Type B pancreatic cell (in vitro differentiated cells): ENCODE measurements at regions not wholly inside any gene's neighbourhood (a gene's known extent, or its start where the extent isn't known, plus 50 kb on each side); places are given as distances from the start of the nearest gene placed in this dataset.

Experiments used
- DNase-seq: peaks from one replicate; pipeline ENCODE4 v3.0.0; 2021; ENCODE audit warnings: mixed read lengths; ENCODE audit not compliant: unreplicated experiment; ENCODE audit errors: extremely low spot score
- H3K27ac Mint-ChIP-seq: 2 replicates; pipeline ENCODE4 v1.8.0; 2021; ENCODE audit warnings: mild to moderate bottlenecking, mixed read lengths
- H3K27me3 Mint-ChIP-seq: 2 replicates; pipeline ENCODE4 v1.8.0; 2021; ENCODE audit warnings: mixed read lengths
- H3K36me3 Mint-ChIP-seq: 2 replicates; pipeline ENCODE4 v1.8.0; 2021; ENCODE audit warnings: mixed read lengths
- H3K4me1 Mint-ChIP-seq: one replicate; pipeline ENCODE4 v1.8.0; 2021; ENCODE audit warnings: mixed read lengths; ENCODE audit not compliant: unreplicated experiment
- H3K4me3 Mint-ChIP-seq: 2 replicates; pipeline ENCODE4 v1.8.0; 2021; ENCODE audit warnings: mild to moderate bottlenecking, mixed read lengths
- H3K9me3 Mint-ChIP-seq: 2 replicates; pipeline ENCODE4 v1.8.0; 2021; ENCODE audit warnings: mixed read lengths
- CTCF ChIP-seq: fragments of 200-600 bp; sonication (generic); conservative IDR thresholded peaks from 2 replicates; pipeline ENCODE4 v1.5.0; 2021; ENCODE audit warnings: antibody characterized with exemption, mild to moderate bottlenecking

DNA sequence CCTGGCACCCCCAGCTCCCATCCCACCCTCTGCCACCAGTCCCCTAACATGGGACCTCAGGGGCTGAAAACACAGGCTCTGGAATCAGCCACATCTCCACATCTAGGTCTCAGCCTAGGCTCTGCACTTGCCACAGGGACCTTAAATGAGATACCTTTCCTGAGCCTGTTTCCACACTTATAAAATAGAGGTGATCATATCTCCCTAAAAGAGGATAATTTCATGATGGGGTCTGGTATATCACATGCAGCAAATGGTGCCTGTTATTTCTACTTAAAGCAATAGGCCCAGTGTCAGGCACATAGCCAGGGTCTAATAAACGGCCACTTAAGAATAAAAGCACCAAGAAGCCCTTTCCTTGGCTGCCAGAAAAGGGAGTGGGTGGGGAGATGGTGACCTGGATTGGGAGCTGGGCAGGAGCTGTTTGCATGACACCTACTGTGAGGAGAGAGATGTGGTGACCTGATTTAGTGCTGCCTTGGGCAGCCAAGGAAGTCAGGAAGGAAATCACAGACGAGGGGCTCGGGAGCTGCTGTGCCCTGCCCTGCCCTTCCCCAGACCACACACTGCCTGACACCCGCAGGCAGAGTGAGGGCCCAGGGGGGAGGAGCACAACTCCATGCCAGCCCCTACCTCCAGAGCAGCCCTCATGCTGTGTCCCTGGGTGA is 71.2 kb downstream of the IRF2BPL start:
- Mint-ChIP-seq H3K9me3 (no peaks in the 10 kb centered on the region), H3K4me1 (peaks cover 59% of the 10 kb centered on the region), H3K4me3 (peak overlapping the region; percentile 68), H3K36me3 (no peaks in the 10 kb centered on the region), H3K27me3 (no peaks in the 10 kb centered on the region), H3K27ac (peak overlapping the region; percentile 96)
- TF ChIP-seq CTCF: no peak
- DNase-seq: no peak

DNA sequence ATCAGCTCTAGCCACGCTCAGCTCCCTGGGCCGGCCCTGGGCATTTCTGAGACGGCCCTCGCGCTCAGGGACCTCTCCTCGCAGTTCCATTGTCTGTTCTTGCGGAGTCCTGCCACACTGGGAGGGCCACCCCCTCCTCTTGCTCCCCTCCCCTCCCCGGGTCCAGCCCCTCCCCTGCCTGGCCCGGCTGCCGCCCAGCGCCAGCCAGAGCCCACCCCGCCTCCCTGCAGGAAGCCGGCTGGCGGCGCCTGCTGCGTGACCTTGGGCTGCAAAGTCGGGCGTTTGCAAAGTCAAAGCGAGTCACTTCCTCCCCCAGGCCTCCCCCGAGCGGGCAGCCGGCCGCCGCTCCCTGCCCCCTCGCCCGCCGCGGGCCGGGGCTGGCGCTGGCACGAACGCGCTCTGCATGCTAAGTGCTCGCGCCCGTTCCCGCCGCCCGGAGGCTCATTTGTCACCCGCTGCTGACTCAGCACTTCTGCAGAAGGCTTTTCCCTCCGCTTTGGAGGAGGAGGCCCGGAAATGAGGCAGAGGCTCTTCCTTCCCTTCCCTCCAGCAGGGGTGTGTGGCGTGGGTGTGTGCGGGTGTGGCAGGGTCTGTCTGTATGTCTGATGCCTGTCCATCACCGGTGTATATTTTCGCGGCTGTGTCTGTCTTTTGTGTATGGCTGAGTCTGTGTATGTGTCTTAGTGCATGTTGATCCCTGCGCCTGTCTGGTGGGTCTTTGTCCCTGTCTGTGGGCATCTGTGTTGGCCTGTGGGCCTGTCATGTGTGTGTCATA is 72.0 kb downstream of the IRF2BPL start:
- Mint-ChIP-seq H3K36me3 (no peaks in the 10 kb centered on the region), H3K9me3 (no peaks in the 10 kb centered on the region), H3K27me3 (no peaks in the 10 kb centered on the region), H3K4me3 (peak overlapping the region; percentile 83), H3K27ac (peak overlapping the region; percentile 98), H3K4me1 (peaks cover 52% of the 10 kb centered on the region)
- peak; percentile 96 for DNase-seq
- TF ChIP-seq CTCF: peak; percentile 44

GRCh38 chr14:76955575-76956315 is 72.8 kb downstream of the IRF2BPL start:
- no peak for TF ChIP-seq CTCF
- Mint-ChIP-seq H3K27me3 (no peaks in the 10 kb centered on the region), H3K27ac (peak overlapping the region; percentile 98), H3K4me3 (peak overlapping the region; percentile 80), H3K9me3 (no peaks in the 10 kb centered on the region), H3K4me1 (peaks cover 54% of the 10 kb centered on the region), H3K36me3 (no peaks in the 10 kb centered on the region)
- no peak for DNase-seq

- no peak for TF ChIP-seq CTCF
- Mint-ChIP-seq H3K27me3 (no peaks in the 10 kb centered on the region), H3K4me3 (peak overlapping the region; percentile 48), H3K36me3 (no peaks in the 10 kb centered on the region), H3K27ac (peak overlapping the region; percentile 98), H3K4me1 (peaks cover 55% of the 10 kb centered on the region), H3K9me3 (no peaks in the 10 kb centered on the region)
- no peak for DNase-seq
These were observed 73.9 kb downstream of the IRF2BPL start for GRCh38 chr14:76954394-76955190.

- Mint-ChIP-seq H3K27ac (peak overlapping the region; percentile 75), H3K27me3 (no peaks in the 10 kb centered on the region), H3K4me1 (peaks cover 49% of the 10 kb centered on the region), H3K36me3 (no peaks in the 10 kb centered on the region), H3K9me3 (no peaks in the 10 kb centered on the region), H3K4me3 (peak overlapping the region; percentile 49)
- no peak for DNase-seq
- TF ChIP-seq CTCF: no peak
These were observed 75.1 kb downstream of the IRF2BPL start for GRCh38 chr14:76953311-76953945.
